Gastrocnemius medialis (tissue), 4 donors: ENCODE measurements at regions not wholly inside any gene's neighbourhood (a gene's known extent, or its start where the extent isn't known, plus 50 kb on each side); places are given as distances from the start of the nearest gene placed in this dataset.
"Not testable (repeated sequence)": the region's sequence is repeated elsewhere in the genome, so short reads cannot be mapped to it uniquely, and the experiment has no call there.

ENCODE experiments used
- ATAC-seq, 2 donors: fragments of 150-250 bp; one replicate each; pipeline ENCODE4 v1.9.1; 2016
- DNase-seq, 2 donors: peaks; one replicate each; pipeline ENCODE4 v3.0.0-alpha.2; 2019
- H3K27ac ChIP-seq, 4 donors: fragments of 200-600 bp; sonication (generic); 1 replicate in 1 of 4; 2 replicates in 3 of 4; pipeline ENCODE4 v1.5.1; 2016 to 2018; ENCODE audit warnings: mild to moderate bottlenecking in 2 of 4, moderate library complexity in 1 of 4
- H3K27me3 ChIP-seq, 3 donors: fragments of 200-600 bp; sonication (generic) in 2 of 3; 1 replicate in 1 of 3; 2 replicates in 2 of 3; pipeline versions ENCODE4 v1.5.1 to v1.6.0; 2016 to 2019; ENCODE audit warnings: mild to moderate bottlenecking in 1 of 3, moderate library complexity in 1 of 3
- H3K36me3 ChIP-seq, 2 donors: fragments of 200-600 bp; sonication (generic) in 1 of 2; one replicate each; pipeline ENCODE4 v1.5.1; 2017 to 2018
- H3K4me1 ChIP-seq, 2 donors: fragments of 200-600 bp; sonication (generic) in 1 of 2; one replicate each; pipeline ENCODE4 v1.5.1; 2016 to 2017; ENCODE audit warnings: mild to moderate bottlenecking in 2 of 2
- H3K4me3 ChIP-seq, 4 donors: fragments of 200-600 bp; sonication (generic) in 3 of 4; 1 replicate in 1 of 4; 2 replicates in 3 of 4; pipeline ENCODE4 v1.5.1; 2016 to 2019; ENCODE audit warnings: mild to moderate bottlenecking in 2 of 4
- H3K9me3 ChIP-seq, 3 donors: fragments of 200-600 bp; sonication (generic) in 2 of 3; 1 replicate in 1 of 3; 2 replicates in 2 of 3; pipeline ENCODE4 v1.5.1; 2016 to 2019
- CTCF ChIP-seq, 5 experiments: fragments of 450-650 bp in 3 of 5; fragments of 200-600 bp in 2 of 5; sonication (generic) in 2 of 5; IDR thresholded peaks in 4 of 5; conservative IDR thresholded peaks in 1 of 5; 1 replicate in 4 of 5; 2 replicates in 1 of 5; pipeline ENCODE4 v1.5.1; 2016 to 2019; ENCODE audit warnings: antibody characterized with exemption in 5 of 5, mild to moderate bottlenecking in 3 of 5, moderate library complexity in 3 of 5
- POLR2A ChIP-seq, 2 donors: fragments of 450-650 bp; IDR thresholded peaks; one replicate each; pipeline ENCODE4 v1.6.1; 2017; ENCODE audit warnings: antibody characterized with exemption in 2 of 2, mild to moderate bottlenecking in 2 of 2, moderate library complexity in 2 of 2
- in situ Hi-C, 4 donors: fragments of 200-750 bp; cut with MboI; loops; one replicate each; pipeline versions ENCODE4 v1.15.0 to v1.8.0; 2017; ENCODE audit warnings: low sequenced_read_pairs in 4 of 4
- intact Hi-C: fragments of 100-400 bp; cut with DNase I; formaldehyde crosslinking; loops from one replicate; pipeline ENCODE4 v1.15.1; 2023; ENCODE audit warnings: low total_unique reads

- no peak for TF ChIP-seq POLR2A (IDR thresholded peaks at IDR 0.05)
- no peak for TF ChIP-seq CTCF (IDR thresholded peaks at IDR 0.05 in 4 of 5, conservative IDR thresholded peaks at IDR 0.05 in 1 of 5)
- DNase-seq (no peak), ATAC-seq (no peak)
- H3K9me3 ChIP-seq: no peaks in the 10 kb centered on the region
- H3K4me1 ChIP-seq: no peaks in the 10 kb centered on the region
- intact Hi-C loops: no loop called here
- H3K4me3 ChIP-seq: no peak overlapping the region
- no peaks in the 10 kb centered on the region for H3K27me3 ChIP-seq
- in situ Hi-C loops: no loop called here
- no peaks in the 10 kb centered on the region for H3K36me3 ChIP-seq
- H3K27ac ChIP-seq: no peak overlapping the region
Measured at GRCh38 chrX:124441971-124442590, 95.7 kb downstream of the SH2D1A start.

GRCh38 chrX:124455966-124456365, 109.6 kb downstream of the SH2D1A start:
- no peak overlapping the region for H3K27ac ChIP-seq
- H3K27me3 ChIP-seq: no peaks in the 10 kb centered on the region
- intact Hi-C loops: no loop called here
- no peaks in the 10 kb centered on the region for H3K9me3 ChIP-seq
- no peak for DNase-seq
- TF ChIP-seq POLR2A (IDR thresholded peaks at IDR 0.05) (no peak), CTCF (IDR thresholded peaks at IDR 0.05 in 4 of 5, conservative IDR thresholded peaks at IDR 0.05 in 1 of 5) (no peak)
- ATAC-seq: no peak
- no peaks in the 10 kb centered on the region for H3K36me3 ChIP-seq
- in situ Hi-C loops: no loop called here
- H3K4me1 ChIP-seq: no peaks in the 10 kb centered on the region
- H3K4me3 ChIP-seq: no peak overlapping the region

GRCh38 chrX:124459851-124460250, 113.5 kb downstream of the SH2D1A start:
- H3K27me3 ChIP-seq, H3K4me3 ChIP-seq, in situ Hi-C loops, H3K36me3 ChIP-seq, H3K4me1 ChIP-seq, ATAC-seq, intact Hi-C loops, H3K9me3 ChIP-seq, H3K27ac ChIP-seq, DNase-seq: not testable (repeated sequence)

- intact Hi-C loops (no loop called here), in situ Hi-C loops (no loop called here)
- Histone ChIP-seq H3K36me3 (no peaks in the 10 kb centered on the region), H3K27me3 (no peaks in the 10 kb centered on the region), H3K27ac (no peak overlapping the region), H3K9me3 (no peaks in the 10 kb centered on the region), H3K4me1 (no peaks in the 10 kb centered on the region), H3K4me3 (no peak overlapping the region)
- DNase-seq (no peak), ATAC-seq (no peak)
- TF ChIP-seq POLR2A (IDR thresholded peaks at IDR 0.05) (no peak), CTCF (IDR thresholded peaks at IDR 0.05 in 4 of 5, conservative IDR thresholded peaks at IDR 0.05 in 1 of 5) (no peak)
Measured at GRCh38 chrX:124462931-124463330, 116.6 kb downstream of the SH2D1A start.

- no peak for DNase-seq
- Histone ChIP-seq H3K9me3 (no peaks in the 10 kb centered on the region), H3K36me3 (no peaks in the 10 kb centered on the region), H3K27me3 (no peaks in the 10 kb centered on the region), H3K4me1 (no peaks in the 10 kb centered on the region), H3K4me3 (no peak overlapping the region), H3K27ac (no peak overlapping the region)
- TF ChIP-seq POLR2A (IDR thresholded peaks at IDR 0.05) (no peak), CTCF (IDR thresholded peaks at IDR 0.05 in 4 of 5, conservative IDR thresholded peaks at IDR 0.05 in 1 of 5) (no peak)
- in situ Hi-C loops (no loop called here), intact Hi-C loops (no loop called here)
- ATAC-seq: no peak
Measured at GRCh38 chrX:124467202-124467601, 120.8 kb downstream of the SH2D1A start.
